Activated CD4-positive, alpha-beta T cell treated with anti-CD3 and anti-CD28 coated beads, Interleukin-2, amount 10 ng/mL, durations not matched to agents 7 days and 5 days (primary cell): ENCODE measurements at regions not wholly inside any gene's neighbourhood (a gene's known extent, or its start where the extent isn't known, plus 50 kb on each side); places are given as distances from the start of the nearest gene placed in this dataset.

Source experiments
- CTCF ChIA-PET: fragments of 350-600 bp; sonication (Branson Sonifier 250); formaldehyde crosslinking; loops from one replicate; lab custom pipeline; 2021; ENCODE audit warnings: antibody characterized with exemption; lab: Charles Lee
- POLR2A ChIA-PET: fragments of 350-600 bp; sonication (Branson Sonifier 250); formaldehyde crosslinking; loops from one replicate; lab custom pipeline; 2021; ENCODE audit warnings: antibody characterized with exemption; lab: Charles Lee
- DNase-seq: peaks from one replicate; pipeline ENCODE4 v3.0.0-alpha.2; 2020
- H3K27ac Mint-ChIP-seq: one replicate; pipeline ENCODE4 v1.8.0; 2021; ENCODE audit warnings: mild to moderate bottlenecking, moderate library complexity, mixed read lengths
- H3K27me3 Mint-ChIP-seq: one replicate; pipeline ENCODE4 v1.8.0; 2021; ENCODE audit warnings: mixed read lengths
- H3K36me3 Mint-ChIP-seq: one replicate; pipeline ENCODE4 v1.8.0; 2021; ENCODE audit warnings: low read depth, mixed read lengths
- H3K4me1 Mint-ChIP-seq: one replicate; pipeline ENCODE4 v1.8.0; 2021; ENCODE audit warnings: mixed read lengths
- H3K4me3 Mint-ChIP-seq: one replicate; pipeline ENCODE4 v1.8.0; 2021; ENCODE audit warnings: mild to moderate bottlenecking, moderate library complexity, mixed read lengths
- H3K9me3 Mint-ChIP-seq: one replicate; pipeline ENCODE4 v1.8.0; 2021; ENCODE audit warnings: mixed read lengths

DNA sequence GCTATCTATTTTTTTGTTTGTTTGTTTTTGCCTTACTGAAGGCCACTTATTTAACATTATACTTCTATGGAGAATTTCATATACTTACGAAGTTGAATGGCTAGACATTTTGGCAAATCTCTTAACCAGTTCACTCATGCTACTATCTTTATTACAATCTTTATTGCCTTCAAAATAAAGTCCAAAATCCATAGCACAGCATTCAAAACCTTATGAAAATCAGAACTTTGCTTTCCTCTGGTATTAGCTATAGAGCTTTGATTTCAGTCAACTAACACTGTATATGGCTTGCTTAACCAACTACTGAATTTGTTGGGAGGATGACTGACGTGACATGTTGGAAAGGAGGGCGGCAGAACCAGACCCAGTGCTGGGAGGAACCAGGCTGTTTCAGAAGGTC is 571.1 kb downstream of the LMO4 start:
- peaks cover 7% of the 10 kb centered on the region for H3K27me3 Mint-ChIP-seq
- no peak overlapping the region for H3K27ac Mint-ChIP-seq
- CTCF ChIA-PET, result interaction anchor here (1.5 kb wide), 1 partner anchor 9 kb away, joined by 4 read pairs; no protein-coding TSS in a partner anchor
- H3K9me3 Mint-ChIP-seq, result no peaks in the 10 kb centered on the region
- POLR2A ChIA-PET, result no interaction called here
- H3K4me1 Mint-ChIP-seq, result peaks cover 5% of the 10 kb centered on the region
- no peak for DNase-seq
- no peaks in the 10 kb centered on the region for H3K36me3 Mint-ChIP-seq
- no peak overlapping the region for H3K4me3 Mint-ChIP-seq

DNA sequence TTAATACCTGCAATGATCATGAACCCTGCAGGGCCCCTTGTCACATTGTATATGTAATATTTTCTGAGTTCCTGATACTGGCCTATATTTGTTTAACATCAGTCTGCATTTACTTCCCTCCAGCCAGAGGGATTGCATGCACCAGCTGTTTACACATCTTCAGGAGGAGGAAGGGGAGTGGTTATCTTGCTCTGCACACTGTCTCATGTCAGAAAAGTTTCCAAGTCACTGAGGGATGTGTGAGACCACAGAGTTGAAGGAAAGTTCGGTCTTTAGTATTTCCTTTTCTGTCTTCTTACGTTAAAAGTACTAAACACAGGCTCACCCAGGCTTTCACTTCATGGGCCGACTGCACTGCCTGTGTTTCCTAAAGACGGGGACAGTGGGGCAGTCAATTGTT is 574.1 kb downstream of the LMO4 start:
- no peak for DNase-seq
- POLR2A ChIA-PET, result no interaction called here
- Mint-ChIP-seq H3K4me1 (peaks cover 5% of the 10 kb centered on the region), H3K9me3 (no peaks in the 10 kb centered on the region), H3K27me3 (peaks cover 8% of the 10 kb centered on the region), H3K4me3 (no peak overlapping the region), H3K27ac (no peak overlapping the region), H3K36me3 (no peaks in the 10 kb centered on the region)
- CTCF ChIA-PET, result no interaction called here

DNA sequence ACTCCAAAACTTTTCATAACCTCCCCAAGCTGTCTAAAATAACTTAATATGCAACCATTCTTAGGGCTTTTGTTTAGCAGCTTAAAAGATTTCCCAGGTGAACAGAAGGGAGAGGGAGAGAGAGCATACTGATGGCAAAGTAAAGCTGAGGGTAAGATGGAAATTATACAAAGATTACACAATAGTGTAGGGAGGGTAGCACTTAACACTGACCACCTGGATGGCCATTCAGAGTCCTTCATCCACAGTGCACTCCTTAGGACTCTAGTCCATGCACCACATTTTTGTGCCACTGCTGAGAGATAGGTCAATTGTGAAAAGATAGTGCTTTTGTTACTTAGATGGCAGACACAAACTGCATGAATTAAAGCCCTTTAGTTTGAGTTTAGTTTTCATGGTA is 574.6 kb downstream of the LMO4 start:
- CTCF ChIA-PET, result no interaction called here
- Mint-ChIP-seq H3K4me3 (no peak overlapping the region), H3K9me3 (no peaks in the 10 kb centered on the region), H3K27ac (no peak overlapping the region), H3K4me1 (peaks cover 5% of the 10 kb centered on the region), H3K27me3 (peaks cover 9% of the 10 kb centered on the region), H3K36me3 (no peaks in the 10 kb centered on the region)
- POLR2A ChIA-PET, result no interaction called here
- no peak for DNase-seq

DNA sequence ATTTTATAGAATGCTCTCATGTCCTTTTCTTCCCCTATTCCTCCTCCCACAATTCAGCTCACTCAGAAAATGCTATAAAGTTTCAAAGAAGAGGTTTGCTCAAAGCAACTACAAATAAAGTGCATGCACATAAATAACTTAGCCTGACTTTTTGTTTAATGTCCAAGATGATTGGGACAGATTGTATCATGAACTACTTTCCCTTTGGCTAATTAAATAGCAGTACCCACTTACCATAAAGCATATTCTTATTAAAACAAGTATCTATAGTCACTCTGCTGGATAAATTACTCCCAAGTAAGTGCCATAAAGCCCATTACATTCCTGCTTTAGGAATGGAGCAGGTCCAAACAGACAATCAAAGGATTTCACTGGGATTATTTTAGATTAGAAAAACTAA is 576.0 kb downstream of the LMO4 start:
- Mint-ChIP-seq H3K4me1 (peaks cover 5% of the 10 kb centered on the region), H3K27me3 (peaks cover 9% of the 10 kb centered on the region), H3K4me3 (no peak overlapping the region), H3K36me3 (no peaks in the 10 kb centered on the region), H3K9me3 (no peaks in the 10 kb centered on the region), H3K27ac (no peak overlapping the region)
- CTCF ChIA-PET, result no interaction called here
- POLR2A ChIA-PET, result no interaction called here
- no peak for DNase-seq

DNA sequence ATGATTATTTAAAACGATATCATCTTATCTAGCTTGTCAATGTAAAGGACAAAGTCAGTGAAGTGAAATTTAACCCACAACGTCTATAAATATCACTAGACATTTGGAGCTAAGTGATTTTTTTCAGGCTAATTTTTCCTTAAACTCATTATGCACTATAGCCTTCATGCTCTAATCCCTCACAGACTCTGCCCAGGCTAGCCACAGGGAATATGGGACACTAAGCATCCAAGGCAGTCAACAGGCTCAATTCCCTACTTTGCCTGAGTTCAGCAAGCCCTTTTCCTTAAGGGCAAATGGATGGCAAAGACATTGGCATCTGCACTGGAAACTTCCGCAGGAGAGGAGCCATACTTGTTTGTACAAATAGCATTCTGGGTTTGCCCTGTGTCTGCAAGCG is 577.0 kb downstream of the LMO4 start:
- no peak overlapping the region for H3K4me3 Mint-ChIP-seq
- DNase-seq, result no peak
- no peak overlapping the region for H3K27ac Mint-ChIP-seq
- ChIA-PET CTCF (no interaction called here), POLR2A (no interaction called here)
- peaks cover 5% of the 10 kb centered on the region for H3K4me1 Mint-ChIP-seq
- no peaks in the 10 kb centered on the region for H3K9me3 Mint-ChIP-seq
- no peaks in the 10 kb centered on the region for H3K36me3 Mint-ChIP-seq
- peaks cover 9% of the 10 kb centered on the region for H3K27me3 Mint-ChIP-seq

DNA sequence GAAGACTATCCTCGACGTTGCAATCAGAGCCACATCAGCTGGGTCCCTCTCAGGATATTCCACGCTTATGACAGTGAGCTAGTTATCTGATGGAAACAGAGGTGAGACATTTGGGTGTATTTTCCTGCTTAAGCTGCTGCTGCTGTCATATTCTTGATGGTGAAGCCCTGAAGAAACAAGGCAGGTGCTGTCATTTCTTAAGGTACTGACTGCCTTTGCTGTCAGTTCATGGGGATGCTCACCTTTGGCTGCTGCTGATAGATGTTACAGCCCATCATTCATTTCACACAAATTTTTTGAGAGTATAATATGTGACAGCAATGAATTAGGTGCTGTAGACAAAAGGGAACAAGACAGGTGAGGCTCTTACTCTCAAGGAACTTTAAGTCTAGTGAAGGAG is 577.4 kb downstream of the LMO4 start:
- peaks cover 5% of the 10 kb centered on the region for H3K4me1 Mint-ChIP-seq
- H3K27ac Mint-ChIP-seq, result no peak overlapping the region
- POLR2A ChIA-PET, result no interaction called here

DNA sequence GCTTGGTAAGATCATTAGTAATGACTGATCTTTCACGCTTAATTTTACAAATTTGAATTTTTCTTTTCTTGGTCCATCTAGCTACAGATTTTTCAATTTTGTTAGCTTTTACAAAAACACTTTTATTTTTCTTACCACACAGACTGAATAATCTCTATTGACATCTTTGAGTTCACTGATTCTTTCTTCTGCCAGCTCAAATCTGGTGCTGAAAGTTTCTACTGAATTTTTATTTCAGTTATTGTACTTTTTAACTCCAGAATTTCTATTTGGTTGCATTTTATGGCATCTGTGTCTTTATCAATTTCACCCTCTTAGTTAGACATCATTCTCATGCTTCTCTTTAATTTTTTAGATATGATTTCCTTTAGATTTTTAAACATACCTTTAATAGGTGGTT is 584.7 kb downstream of the LMO4 start:
- CTCF ChIA-PET, result interaction anchor here (0.6 kb wide), 1 partner anchor 238 kb away, joined by 5 read pairs; no protein-coding TSS in a partner anchor
- Mint-ChIP-seq H3K27me3 (peaks cover 5% of the 10 kb centered on the region), H3K27ac (no peak overlapping the region), H3K4me3 (no peak overlapping the region), H3K36me3 (no peaks in the 10 kb centered on the region), H3K9me3 (peaks cover 4% of the 10 kb centered on the region), H3K4me1 (no peaks in the 10 kb centered on the region)
- no peak for DNase-seq
- POLR2A ChIA-PET, result no interaction called here

More for the DNA sequence above, 577.4 kb downstream of the LMO4 start:
- no peaks in the 10 kb centered on the region for H3K9me3 Mint-ChIP-seq
- no peak for DNase-seq
- H3K27me3 Mint-ChIP-seq, result peaks cover 9% of the 10 kb centered on the region
- CTCF ChIA-PET, result no interaction called here
- H3K36me3 Mint-ChIP-seq, result no peaks in the 10 kb centered on the region
- no peak overlapping the region for H3K4me3 Mint-ChIP-seq

DNA sequence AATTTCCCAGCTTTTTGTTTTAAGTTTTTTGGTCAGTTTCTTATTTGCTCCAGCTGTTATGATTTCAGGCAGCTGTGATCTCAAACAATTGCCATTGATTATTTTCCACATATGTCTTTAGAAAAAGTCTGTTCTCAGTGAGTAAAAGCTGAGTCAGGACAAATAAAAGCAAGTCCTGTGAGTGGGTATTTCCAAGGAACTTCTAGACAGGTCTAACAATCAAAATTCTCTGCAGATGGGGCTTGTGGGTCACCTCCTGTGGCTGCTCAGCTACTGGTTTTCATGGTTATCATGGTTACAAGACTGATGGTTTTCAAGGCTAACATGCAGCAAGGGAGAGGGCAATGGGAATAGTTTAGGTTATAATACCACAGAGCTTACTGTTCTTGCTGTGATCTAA is 585.7 kb downstream of the LMO4 start:
- H3K27ac Mint-ChIP-seq, result no peak overlapping the region
- H3K4me1 Mint-ChIP-seq, result no peaks in the 10 kb centered on the region
- H3K9me3 Mint-ChIP-seq, result peaks cover 4% of the 10 kb centered on the region
- ChIA-PET CTCF (no interaction called here), POLR2A (no interaction called here)
- no peak overlapping the region for H3K4me3 Mint-ChIP-seq
- no peak for DNase-seq
- H3K36me3 Mint-ChIP-seq, result no peaks in the 10 kb centered on the region
- H3K27me3 Mint-ChIP-seq, result peaks cover 5% of the 10 kb centered on the region

DNA sequence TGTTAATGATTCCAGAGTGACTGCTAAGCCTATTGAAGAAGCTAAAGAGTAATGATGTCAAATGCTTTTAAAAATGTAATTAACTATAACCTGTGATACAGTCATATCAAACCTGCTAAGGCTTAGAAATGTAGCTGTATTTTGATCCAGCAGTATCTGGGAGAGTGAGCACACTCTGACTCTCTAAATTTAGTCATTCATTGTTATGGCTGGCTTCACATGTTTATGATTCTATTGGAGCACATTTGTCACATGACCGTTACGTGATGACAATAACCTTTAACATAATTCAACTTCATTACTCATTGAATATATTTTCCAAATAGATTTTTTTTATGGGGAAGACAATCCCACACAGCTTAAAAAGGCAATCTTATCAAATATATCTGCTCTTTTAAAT is 587.1 kb downstream of the LMO4 start:
- DNase-seq, result no peak
- H3K27me3 Mint-ChIP-seq, result peaks cover 5% of the 10 kb centered on the region

DNA sequence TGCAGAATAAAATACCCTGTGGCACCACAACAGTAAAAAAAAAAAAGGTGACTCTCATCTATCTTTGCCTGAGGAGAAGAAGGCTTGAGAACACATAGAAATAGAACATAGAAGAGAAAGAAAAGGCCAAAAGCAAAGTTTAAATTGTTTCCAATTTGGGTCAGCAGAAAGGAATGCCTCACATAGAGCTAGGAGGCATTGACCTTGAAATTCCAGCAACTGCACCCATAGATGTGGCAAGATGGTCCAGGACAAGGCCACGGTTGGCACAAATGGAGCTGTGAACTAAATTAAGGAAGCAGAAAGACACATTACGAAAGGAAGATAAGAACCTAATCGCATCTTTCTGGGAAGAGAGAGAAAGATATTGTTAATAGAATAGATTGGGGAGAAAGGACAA is 588.3 kb downstream of the LMO4 start:
- H3K36me3 Mint-ChIP-seq, result no peaks in the 10 kb centered on the region
- CTCF ChIA-PET, result interaction anchor here (0.6 to 1.0 kb wide), 3 partner anchors 9 to 893 kb away, joined by 3 read pairs; no protein-coding TSS in a partner anchor
- H3K4me1 Mint-ChIP-seq, result no peaks in the 10 kb centered on the region
- peaks cover 5% of the 10 kb centered on the region for H3K27me3 Mint-ChIP-seq
- peaks cover 4% of the 10 kb centered on the region for H3K9me3 Mint-ChIP-seq
- no peak overlapping the region for H3K4me3 Mint-ChIP-seq
- H3K27ac Mint-ChIP-seq, result no peak overlapping the region
- DNase-seq, result no peak
- POLR2A ChIA-PET, result no interaction called here

More for the DNA sequence above, 587.1 kb downstream of the LMO4 start:
- no peaks in the 10 kb centered on the region for H3K36me3 Mint-ChIP-seq
- ChIA-PET POLR2A (no interaction called here), CTCF (interaction anchor here (1.0 kb wide), 1 partner anchor 8 kb away, joined by 3 read pairs; no protein-coding TSS in a partner anchor)
- H3K9me3 Mint-ChIP-seq, result peaks cover 4% of the 10 kb centered on the region
- H3K27ac Mint-ChIP-seq, result no peak overlapping the region
- H3K4me1 Mint-ChIP-seq, result no peaks in the 10 kb centered on the region
- no peak overlapping the region for H3K4me3 Mint-ChIP-seq

DNA sequence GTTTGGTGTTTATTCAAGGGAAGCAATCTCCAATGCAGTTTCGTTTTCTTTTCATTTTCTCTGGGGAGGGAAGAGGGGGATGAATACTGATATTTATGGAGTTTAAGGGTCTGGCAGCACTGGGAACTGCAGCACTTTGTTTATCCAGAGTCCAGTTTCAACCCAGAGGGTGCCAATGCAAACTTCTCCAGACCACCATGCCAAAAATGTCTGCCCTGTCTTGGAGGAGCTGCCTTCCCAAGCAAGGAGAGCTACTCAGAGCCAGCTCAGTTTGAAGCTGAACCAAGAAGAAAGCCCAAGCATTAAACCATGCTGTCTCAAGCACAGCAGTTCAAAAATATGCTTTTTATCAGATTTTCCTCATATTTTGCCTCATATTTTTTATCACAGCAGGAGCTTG is 589.7 kb downstream of the LMO4 start:
- H3K4me3 Mint-ChIP-seq, result no peak overlapping the region
- ChIA-PET POLR2A (no interaction called here), CTCF (no interaction called here)
- no peaks in the 10 kb centered on the region for H3K9me3 Mint-ChIP-seq
- H3K27ac Mint-ChIP-seq, result no peak overlapping the region
- H3K4me1 Mint-ChIP-seq, result no peaks in the 10 kb centered on the region
- no peaks in the 10 kb centered on the region for H3K36me3 Mint-ChIP-seq
- DNase-seq, result no peak
- peaks cover 4% of the 10 kb centered on the region for H3K27me3 Mint-ChIP-seq

DNA sequence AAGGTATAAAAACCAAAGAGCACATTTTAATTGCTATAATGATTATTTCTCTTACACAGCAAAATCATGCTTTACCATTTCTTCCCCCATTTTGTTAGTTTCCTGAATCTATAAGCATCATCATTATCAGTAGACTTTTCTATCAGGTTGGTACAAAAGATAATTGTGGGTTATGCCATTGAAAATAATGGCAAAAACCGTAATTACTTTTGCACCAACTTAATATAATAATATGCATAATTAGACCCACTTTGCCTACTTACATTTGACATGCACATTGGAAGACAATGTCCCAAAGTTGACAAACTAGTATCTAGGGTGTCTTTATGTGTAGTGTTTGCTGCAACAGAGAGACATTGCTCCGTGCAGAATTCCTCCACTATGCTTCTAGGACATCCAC is 594.2 kb downstream of the LMO4 start:
- Mint-ChIP-seq H3K4me3 (no peak overlapping the region), H3K9me3 (no peaks in the 10 kb centered on the region), H3K4me1 (no peaks in the 10 kb centered on the region), H3K27me3 (no peaks in the 10 kb centered on the region), H3K27ac (no peak overlapping the region), H3K36me3 (no peaks in the 10 kb centered on the region)
- no peak for DNase-seq
- ChIA-PET POLR2A (no interaction called here), CTCF (no interaction called here)

DNA sequence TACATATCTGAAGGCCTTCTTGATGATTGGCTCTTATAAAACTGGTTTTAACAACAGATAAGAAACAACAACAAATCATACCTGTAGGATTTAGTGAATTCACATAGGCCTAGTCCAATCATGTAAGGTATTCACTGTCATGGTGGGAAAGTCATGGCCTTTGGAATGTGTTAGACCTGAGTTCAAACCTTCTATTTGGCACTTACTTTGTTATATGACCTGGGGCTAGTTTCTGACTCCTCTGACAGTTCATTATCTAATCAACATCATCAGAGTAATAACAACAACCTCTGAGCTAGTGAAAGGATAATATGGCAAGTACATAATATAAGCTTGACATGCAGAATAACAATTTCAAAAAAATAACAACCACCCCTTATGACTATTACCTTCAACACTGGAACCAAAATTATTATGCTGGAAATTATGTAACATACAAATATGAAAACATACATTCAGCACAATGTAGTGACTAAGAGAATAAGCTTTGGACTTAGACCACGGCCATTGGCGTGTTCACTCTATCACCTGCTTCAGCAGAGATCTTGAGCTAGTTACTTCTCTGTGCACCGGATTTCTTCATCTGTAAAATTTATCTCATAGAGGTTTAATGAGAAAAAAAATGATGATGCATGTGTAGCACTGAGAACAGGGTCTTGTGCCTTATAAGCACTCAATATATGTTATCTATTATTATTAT is 597.6 kb downstream of the LMO4 start:
- no peaks in the 10 kb centered on the region for H3K27me3 Mint-ChIP-seq
- H3K4me1 Mint-ChIP-seq, result no peaks in the 10 kb centered on the region
- no peak for DNase-seq
- ChIA-PET POLR2A (no interaction called here), CTCF (interaction anchor here (0.6 kb wide), 1 partner anchor 23 kb away, joined by 3 read pairs; no protein-coding TSS in a partner anchor)
- H3K4me3 Mint-ChIP-seq, result no peak overlapping the region
- H3K27ac Mint-ChIP-seq, result no peak overlapping the region
- peaks cover 4% of the 10 kb centered on the region for H3K9me3 Mint-ChIP-seq
- no peaks in the 10 kb centered on the region for H3K36me3 Mint-ChIP-seq

DNA sequence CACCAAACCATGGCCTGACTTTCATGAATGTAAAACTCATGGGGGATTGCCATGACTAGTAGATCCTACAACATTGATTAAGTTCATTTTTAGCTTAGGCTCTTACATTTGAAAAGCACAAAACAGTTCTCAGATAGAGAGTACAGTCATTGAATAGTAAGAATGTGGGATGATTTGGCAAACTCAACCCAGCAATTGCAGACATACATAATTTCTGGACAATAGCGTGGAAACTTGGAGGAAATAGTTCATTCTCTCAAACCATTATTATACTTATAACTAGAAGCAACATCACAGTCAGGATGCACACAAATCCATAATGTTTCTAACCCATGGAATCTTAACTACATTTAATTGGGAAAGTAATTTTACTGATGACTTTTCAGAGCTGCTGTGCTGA is 598.2 kb downstream of the LMO4 start:
- Mint-ChIP-seq H3K27me3 (no peaks in the 10 kb centered on the region), H3K4me3 (no peak overlapping the region), H3K4me1 (no peaks in the 10 kb centered on the region), H3K9me3 (peaks cover 7% of the 10 kb centered on the region), H3K27ac (no peak overlapping the region), H3K36me3 (no peaks in the 10 kb centered on the region)
- POLR2A ChIA-PET, result no interaction called here
- DNase-seq, result no peak
- CTCF ChIA-PET, result interaction anchor here (0.6 kb wide), 1 partner anchor 22 kb away, joined by 3 read pairs; no protein-coding TSS in a partner anchor
